Loucy (cell line): ENCODE measurements at regions not wholly inside any gene's neighbourhood (a gene's known extent, or its start where the extent isn't known, plus 50 kb on each side); places are given as distances from the start of the nearest gene placed in this dataset.

Source experiments
- CTCF ChIP-seq: fragments of 200-600 bp; sonication (generic); conservative IDR thresholded peaks from 2 replicates; pipeline ENCODE4 v1.5.1; 2014; ENCODE audit warnings: mild to moderate bottlenecking, antibody characterized with exemption, low read length
- EZH2phosphoT487 ChIP-seq: fragments of 200-600 bp; IDR thresholded peaks from 2 replicates; pipeline ENCODE4 v1.6.1; 2018; ENCODE audit warnings: antibody characterized with exemption, mild to moderate bottlenecking, moderate library complexity, borderline replicate concordance

GRCh38 chr5:68458416-68459021, 243.0 kb downstream of the PIK3R1 start:
- no peak for TF ChIP-seq CTCF
- no peak for TF ChIP-seq EZH2phosphoT487
